ENCODE measurements at regions not wholly inside any gene's neighbourhood (a gene's known extent, or its start where the extent isn't known, plus 50 kb on each side); places are given as distances from the start of the nearest gene placed in this dataset.
"Not testable (repeated sequence)": the region's sequence is repeated elsewhere in the genome, so short reads cannot be mapped to it uniquely, and the experiment has no call there.

DNA sequence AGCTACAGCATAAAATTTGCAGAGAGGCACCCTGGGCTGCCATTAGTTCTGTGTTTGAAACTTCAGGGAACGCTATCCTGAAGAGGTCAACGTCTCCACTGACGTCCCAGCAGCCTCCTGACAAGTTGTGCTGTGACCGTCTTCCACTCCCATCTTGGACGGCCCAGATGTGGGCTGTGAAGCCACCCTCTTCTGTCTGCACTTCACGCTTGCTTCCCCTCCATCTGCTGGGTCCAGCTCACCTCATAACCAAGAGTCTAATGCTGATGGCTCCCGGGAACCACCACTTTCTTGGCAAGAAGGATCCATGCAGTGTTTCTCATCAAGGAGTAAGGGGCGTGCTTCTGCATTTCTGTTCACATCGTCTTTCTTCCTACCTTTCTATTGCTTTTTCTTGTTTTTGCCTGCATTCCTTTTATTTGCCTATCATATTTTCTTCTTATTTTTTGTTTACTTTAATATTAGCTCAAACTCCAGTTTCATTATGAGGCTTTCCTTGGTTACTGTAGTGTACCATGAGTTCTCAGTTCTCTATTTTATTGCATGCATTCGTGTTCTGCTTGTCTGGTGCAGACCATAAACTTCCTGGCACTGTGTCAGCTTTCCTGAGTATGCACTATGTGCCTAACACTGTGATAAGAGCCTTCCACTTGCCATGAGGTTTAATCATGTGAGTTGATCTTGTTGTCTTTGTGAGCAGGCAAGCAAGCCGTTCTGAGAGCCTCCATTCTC lies 631.8 kb upstream of the RAB6C start:
- no peak for DNase-seq (ENCODE audit: low read depth in 2 of 2)

DNA sequence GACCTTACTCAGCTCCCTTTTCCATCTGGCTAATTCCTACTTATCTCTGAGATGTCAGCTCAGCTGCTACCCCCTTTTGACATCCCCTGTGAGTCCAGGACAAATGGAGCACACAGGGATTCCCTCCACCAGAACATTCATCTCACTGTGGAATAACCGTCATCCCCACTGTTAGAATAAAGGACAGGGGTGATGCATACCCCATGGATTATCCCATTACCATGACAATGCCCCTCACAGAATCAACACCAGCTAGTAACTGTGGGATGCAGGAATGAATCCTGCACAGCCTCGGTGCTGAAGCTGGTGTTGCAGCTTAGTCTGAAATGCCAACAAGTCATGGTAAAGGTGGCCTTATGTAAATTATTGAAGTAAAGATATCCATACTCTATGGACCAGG lies 624.8 kb upstream of the RAB6C start:
- no peak for DNase-seq (ENCODE audit: low read depth in 2 of 2)

DNA sequence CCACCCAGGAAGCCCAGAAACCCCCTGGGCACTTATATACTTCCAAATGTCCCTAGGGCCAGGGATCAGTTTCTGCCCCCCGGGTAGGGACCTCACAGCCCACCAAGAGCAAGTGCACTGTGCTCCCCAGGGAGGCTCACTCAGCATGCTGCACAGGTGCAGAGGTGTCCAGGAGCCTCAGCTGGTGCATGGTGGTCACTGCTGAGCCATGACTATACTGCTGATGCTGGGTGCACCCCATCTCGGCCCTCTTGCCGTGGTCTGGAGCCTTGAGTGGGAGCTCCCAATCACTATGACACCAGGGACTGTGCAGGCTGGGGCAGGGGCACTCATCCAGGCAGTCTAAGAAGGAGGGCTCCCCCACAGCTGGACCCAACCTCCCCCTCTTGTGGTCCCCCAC lies 617.8 kb upstream of the RAB6C start:
- no peak for DNase-seq (ENCODE audit: low read depth in 2 of 2)

DNA sequence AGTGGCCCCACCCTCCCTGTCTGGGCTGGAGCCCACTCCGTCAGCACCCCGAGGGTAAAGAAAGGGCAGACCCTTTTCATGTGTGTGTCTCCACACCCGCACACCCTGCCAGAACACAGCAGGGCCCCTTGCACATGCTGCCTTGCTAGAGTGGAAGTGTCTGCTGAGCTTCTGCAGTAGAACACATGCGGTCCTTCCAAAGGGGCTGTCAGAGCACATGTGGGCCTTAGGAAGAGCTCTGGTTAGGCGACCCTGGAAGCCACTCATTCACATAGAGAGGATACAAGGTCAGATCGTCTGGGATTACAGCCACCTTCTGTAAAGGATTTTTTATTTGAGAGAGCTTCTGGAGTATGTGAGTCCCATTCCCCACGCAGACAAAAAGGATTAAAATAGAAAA lies 613.2 kb upstream of the RAB6C start:
- DNase-seq (ENCODE audit: low read depth in 2 of 2), result no peak

DNA sequence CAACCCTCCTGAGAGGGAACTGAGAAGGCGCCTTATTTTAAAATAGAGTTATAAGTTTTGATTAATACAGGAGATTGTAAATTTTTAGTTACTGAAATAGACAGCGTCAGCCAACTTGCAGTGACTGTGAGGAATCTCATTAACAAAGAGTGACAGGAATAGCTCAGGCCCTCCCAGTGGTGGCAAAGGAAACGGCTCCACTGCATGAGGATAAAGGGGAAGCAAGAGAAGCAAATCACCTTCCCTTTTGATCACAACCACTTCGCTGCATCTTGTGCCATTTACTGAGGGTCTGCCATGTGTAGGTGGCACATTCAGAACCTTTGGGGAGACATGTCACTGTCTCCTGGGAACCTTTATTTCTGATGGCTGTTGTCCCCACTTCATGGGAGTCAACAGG lies 612.4 kb upstream of the RAB6C start:
- no peak for DNase-seq (ENCODE audit: low read depth in 2 of 2)

DNA sequence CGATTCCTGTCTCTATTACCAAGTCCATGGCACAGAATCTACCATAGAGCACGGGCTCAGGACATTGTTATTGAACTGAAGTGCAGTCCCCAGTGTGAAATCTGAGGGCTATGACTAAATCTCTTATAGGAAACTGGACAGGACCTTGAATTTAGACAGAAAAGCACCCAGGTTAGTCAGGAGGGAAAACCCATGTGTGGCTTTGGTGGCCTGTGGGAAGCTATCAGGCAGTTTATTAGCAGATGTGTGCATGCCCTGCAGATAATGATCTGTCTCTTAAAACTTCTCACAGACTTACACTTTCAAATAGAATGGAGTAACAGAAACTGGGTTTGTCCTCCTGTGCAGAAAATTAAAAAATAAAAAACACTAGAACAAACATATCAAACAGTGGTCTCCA lies 610.0 kb upstream of the RAB6C start:
- no peak for DNase-seq (ENCODE audit: low read depth in 2 of 2)

DNA sequence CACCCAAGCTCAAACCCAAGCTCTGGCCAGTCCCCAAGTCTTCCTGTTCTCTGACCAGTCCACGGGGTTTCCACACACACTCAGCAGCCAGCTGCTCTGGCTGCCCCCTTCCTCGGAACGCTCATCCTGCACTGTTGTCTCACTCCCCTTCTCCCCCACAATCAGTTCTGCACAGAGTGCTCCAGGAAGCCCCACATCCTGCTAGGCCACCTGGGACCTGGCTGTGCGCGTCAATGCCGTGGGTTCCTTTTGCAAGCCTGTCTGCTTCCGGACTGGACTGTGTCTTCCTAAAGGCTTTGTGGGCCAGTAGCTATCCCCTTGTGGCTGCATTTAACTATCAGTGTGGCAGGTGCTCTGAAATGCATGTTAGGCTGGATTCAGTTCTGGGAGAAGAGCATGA lies 605.0 kb upstream of the RAB6C start:
- DNase-seq (ENCODE audit: low read depth in 2 of 2), result no peak

DNA sequence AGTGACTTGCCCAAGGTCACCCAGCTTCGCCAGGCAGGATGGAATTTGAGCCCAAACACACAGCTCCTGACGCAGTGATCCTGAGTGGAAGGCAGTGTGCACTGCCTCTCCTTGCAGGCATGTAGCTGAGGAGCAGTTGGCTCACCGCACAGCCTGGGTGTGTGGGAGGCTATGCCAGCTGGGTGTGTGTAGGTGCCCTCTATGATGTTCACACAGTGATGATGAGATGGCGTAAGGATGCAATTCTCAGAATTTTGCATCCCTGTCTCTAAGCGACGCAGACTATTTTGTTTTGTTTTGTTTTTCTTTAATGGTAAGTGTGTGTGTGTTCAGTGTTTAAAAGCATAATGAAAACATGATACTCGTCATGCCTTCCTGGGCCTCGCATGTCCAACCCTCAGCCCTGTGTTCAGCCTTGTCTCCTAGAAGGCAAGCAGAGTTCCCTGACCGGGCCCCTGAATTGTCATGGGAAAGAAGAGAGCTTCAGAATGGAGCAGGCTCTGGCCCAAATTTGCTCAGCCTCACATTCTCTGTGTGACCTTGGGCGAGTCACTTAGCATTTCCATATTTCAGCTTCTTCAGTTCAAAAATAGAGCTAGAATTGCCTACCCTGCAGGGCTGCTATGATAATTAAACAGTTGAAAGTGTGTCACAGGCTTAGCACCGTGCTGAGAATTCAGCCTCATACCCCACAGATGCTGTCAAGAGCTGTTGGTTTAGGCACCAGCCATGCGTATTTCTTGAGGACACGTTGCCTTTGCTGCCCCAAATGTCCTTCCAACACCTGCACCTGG lies 603.6 kb upstream of the RAB6C start:
- no peak for DNase-seq (ENCODE audit: low read depth in 2 of 2)

DNA sequence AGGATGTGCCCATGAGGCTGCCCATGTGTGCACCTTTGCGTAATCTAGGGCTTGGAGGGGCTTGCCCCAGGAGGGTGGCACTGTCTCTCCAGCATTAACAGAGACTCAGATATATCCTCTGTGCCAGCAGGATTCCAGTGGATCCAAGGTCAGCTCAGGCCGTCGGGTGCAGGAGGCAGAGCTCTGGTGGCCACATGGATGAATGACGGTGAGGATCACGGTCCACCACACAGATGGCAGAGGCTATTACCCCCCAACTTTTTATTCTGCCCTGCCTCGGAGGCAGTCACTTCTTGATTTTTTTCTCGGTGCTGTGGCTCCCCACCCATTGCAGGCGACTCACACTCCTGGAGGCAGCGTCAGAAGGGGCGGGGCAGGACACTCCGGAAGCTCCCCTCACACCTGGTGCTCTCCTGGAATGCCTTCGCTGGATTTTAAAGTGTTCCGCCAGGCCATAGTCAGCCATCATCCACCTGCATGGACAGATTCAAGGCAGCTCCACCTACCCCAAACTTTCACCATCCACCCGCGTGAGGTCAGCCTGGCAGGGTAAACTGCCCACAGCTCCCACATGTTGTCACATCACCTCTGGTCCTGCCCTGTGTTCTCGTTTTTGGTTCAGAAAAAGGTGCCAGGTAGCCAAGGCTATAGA lies 602.9 kb upstream of the RAB6C start:
- no peak for DNase-seq (ENCODE audit: low read depth in 2 of 2)

DNA sequence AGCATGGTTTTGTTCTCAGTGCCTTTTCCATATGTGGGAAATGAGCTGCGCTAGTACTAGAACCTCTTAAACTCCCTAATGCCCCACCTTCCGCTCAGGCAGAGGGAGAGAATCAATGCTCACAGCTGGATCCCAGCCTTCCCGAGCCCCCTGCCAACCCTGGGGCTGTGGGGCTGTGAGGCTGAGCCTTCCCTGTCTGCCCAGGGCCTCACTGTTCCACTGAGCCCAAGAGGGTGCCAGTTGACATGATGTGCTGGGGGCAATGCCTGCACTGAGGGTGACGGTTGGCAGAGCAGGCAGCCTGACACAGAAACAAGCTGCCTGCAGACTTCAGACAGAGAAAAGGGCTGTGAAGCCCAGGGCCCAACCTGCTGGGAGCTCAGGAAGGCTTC lies 602.4 kb upstream of the RAB6C start:
- no peak for DNase-seq (ENCODE audit: low read depth in 2 of 2)

DNA sequence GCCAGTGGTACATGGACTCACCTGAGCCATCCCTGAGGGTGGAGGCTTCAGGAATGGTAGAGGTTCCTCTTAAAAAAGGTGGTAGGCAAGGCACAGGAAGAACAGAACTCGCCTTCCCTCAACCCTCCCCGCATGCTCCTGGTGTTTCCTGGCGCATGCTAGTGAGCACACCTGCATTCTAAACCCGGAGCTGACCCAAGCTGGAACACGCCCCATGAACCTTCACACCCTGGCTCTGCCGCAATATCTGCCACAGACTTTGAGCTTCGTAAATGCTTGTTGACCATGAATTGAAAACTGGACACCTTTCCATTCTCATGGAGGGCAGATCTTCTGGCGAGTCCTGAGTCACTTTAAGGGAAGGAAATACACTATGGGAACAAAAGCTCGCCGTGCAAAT lies 601.3 kb upstream of the RAB6C start:
- DNase-seq (ENCODE audit: low read depth in 2 of 2), result no peak

DNA sequence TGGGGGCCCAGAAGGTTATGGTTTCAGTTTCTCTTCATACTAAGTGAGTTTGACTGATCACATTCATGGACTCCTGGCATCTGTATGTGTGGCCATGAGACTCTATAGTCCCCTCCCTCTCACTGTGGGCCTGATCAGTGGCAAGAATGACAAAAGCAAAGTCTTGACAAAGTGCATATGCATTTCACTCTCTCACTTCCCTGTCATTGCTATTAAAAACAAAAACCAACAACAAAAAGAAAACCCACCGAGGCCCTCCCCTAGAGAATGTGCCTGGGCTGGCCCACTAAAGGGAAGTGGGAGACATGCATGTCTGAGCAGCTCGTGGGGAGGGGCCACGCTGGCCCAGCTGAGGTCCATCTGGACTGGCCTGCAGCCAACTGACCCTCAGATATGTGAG lies 600.1 kb upstream of the RAB6C start:
- no peak for DNase-seq (ENCODE audit: low read depth in 2 of 2)

DNA sequence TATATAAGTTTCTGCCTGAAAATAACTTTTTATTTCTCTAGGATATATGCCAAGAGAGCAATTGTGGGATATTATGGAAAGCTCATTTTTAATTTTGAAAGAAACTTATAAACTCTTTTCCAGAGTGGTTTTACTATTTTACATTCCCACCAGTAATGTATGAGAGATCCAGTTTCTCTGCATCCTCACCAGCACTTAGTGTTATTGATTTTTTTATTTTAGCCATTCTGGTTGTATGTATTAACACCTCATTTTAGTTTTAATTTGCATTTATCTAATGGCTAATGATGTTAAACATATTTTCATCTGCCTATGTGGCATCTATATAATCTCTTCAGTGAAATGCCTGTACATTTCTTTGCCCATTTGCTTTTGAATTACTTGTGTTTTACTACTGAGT lies 597.7 kb upstream of the RAB6C start:
- no peak for DNase-seq (ENCODE audit: low read depth in 2 of 2)

DNA sequence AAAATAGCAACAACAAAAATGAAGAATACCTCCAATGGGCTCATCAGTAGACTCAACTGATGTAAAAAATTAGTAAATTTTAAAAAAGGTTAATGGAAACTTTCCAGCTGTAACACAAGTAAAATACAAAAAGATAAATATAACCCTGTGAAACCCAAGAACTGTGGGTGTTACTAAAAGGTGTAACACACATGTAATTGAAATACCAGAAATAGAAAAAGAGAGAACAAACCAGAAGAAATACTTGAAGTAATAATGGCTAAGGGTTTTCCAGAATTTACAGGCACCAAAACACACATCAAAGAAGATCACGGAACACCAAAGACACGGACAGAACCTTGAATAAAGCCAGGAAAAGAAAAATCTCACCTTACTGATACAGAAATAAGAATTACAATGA lies 590.6 kb upstream of the RAB6C start:
- DNase-seq (ENCODE audit: low read depth in 2 of 2), result no peak

DNA sequence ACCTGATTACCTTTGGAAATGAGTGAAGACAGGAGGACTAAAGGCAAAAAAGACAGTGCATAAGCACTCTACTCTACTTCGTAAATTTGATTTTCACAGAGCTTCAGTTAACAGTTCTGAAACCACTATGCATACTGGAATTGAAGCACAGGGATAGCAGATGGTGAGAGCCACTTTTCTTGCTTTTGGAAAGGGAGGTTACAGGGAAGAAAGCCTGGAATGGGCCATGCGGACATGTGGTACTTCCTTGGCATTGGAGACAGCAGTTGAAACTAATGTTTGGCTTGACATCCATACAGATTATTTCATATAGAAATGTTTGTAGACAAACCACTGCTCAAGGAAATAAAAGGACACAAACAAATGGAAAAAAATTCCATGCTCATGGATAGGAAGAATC lies 585.6 kb upstream of the RAB6C start:
- no peak for DNase-seq (ENCODE audit: low read depth in 2 of 2)

DNA sequence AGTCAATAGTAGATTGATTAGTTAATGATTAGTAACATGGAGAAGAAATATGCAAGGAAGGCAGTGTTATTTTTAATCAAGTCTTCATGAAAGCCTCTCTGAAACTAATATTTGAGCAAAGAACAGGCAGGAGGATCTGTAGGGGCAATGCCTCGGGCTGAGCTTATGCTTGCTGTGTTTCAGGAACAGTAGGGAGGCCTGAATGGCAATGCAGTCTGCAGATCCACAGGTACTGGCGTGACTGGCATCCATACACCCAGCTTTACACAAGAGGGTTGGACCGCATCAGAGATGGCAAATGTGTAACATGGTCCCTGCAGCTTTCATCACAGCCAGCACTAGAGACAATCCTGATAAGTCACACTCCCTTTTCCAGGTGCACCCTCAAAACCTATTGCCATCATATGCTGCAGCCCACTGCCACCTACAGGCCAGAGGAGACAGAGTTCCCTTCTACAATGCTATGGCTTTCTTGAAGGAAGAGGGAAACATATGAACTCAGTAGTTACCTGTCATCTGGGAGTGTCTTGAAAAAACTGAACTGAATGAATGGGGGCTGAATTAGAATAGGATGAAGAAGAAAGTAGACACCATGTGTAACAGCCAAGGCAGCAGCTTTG lies 582.4 kb upstream of the RAB6C start:
- DNase-seq (ENCODE audit: low read depth in 2 of 2), result no peak

DNA sequence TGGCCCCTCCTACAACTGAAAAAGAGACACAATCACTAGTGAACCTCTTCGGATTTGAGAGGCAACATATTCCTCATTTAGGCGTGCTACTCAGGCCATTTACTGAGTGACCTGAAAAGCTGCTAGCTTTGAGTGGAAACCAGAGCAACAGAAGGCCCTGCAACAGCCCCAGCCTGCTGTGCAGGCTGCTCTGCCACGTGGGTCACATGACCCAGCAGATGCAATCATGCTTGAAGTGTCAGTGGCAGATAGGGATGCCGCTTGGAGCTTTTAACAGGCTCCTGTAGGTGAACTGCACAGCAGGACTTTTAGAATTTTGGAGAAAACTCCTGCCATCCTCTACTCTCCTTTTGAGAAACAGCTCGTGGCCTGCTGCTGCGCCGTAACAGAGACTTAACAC lies 578.6 kb upstream of the RAB6C start:
- DNase-seq (ENCODE audit: low read depth in 2 of 2), result no peak

DNA sequence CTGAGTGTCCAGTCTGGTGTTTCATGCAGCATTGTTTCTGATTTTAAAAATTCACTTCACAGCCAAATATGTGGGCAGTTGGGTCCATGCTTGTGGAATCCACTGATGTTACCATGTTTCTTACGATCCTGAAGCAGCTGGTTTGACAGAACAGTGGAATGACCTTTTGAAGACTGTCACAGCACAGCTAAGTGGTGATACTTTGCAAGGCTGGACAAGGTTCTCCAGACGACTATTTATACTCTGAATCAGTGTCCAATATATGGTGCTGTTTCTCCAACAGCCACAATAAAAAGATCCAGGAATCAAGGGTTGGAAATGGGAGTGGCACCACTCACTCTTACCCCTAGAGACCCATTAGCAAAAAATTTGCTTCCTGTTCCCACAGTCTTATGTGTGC lies 577.4 kb upstream of the RAB6C start:
- DNase-seq (ENCODE audit: low read depth in 2 of 2), result no peak

DNA sequence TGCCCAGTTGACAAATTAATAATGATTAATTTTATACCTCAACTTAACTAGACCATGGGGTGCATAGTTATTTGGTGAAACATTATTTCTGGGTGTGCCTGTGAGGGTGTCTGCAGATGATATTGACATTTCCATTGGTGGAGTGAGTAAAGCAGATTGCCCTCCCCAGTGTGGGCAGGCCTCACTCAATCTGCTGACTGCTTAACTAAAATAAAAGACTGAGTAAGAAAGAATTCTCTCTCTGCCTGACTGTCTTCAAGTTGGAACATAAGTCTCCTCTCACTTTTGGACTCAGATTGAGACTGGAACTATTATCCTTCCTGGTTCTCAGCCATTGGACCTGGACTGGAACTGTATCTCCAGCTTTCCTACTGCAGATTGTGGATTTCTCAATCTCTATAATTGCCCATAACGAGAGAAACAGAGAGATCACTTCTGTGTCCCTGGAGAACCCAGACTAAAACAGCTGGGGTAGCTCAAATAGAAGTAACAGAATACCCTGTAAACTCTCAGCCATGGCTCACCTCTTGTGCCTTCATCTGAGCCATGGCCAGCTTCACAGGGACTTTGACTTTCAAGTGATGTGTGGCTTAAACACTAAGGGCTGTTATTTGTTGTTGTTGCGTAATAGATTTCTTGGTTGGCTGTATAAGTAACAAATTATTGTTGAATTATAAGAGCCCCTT lies 575.3 kb upstream of the RAB6C start:
- DNase-seq (ENCODE audit: low read depth in 2 of 2), result no peak

DNA sequence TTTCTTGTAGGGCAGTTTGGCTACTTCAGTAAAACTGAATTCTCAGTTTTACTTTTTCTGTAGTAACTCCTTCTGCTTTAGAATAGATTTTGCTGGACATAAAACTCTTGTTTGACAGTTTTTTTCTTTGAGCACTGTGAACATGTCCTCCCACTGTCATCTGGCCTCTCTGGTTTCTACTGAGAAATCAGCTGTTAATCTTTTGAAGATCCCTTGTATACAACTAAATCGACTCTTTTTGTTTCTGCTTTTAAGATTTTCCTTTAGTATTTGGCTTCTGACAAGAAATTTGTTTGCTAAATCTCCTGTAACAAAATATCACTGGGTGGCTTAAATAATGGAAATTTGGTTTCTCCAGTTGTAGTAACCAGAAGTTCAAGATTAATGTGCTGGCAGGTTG lies 570.9 kb upstream of the RAB6C start:
- no peak for DNase-seq (ENCODE audit: low read depth in 2 of 2)

DNA sequence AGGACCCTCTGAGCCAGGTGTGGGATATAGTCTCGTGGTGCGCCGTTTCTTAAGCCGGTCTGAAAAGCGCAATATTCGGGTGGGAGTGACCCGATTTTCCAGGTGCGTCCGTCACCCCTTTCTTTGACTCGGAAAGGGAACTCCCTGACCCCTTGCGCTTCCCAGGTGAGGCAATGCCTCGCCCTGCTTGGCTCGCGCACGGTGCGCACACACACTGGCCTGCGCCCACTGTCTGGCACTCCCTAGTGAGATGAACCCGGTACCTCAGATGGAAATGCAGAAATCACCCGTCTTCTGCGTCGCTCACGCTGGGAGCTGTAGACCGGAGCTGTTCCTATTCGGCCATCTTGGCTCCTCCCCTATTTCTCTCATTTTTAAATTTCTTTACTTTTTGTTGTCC lies 562.4 kb upstream of the RAB6C start:
- DNase-seq (ENCODE audit: low read depth in 2 of 2), result not testable (repeated sequence)

DNA sequence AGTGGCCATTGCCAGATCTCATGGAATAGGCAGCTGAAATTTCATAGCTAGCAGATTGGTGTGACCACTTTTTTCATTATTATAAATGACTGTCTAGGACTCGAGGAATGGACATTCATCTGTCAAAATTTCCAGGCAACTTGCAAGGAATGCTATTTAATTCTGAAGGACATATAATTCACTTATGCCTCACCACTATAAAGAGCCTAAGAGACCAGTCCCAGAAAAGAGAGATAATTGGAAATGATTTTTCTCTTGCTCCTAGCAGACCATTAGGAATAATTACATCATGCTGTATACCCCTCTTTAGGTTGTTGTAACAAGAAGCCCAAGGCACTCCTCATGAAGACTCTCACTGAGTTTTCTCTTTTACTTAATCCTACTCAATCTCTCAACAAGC lies 557.4 kb upstream of the RAB6C start:
- DNase-seq (ENCODE audit: low read depth in 2 of 2), result no peak
